HG03139 (cell line): ENCODE measurements at regions not wholly inside any gene's neighbourhood (a gene's known extent, or its start where the extent isn't known, plus 50 kb on each side); places are given as distances from the start of the nearest gene placed in this dataset.
"Not testable (repeated sequence)": the region's sequence is repeated elsewhere in the genome, so short reads cannot be mapped to it uniquely, and the experiment has no call there.

ENCODE experiments used
- ATAC-seq: cut with Tn5 transposase; IDR thresholded peaks from one replicate; pipeline ENCODE4 v1.9.1; 2021; ENCODE audit not compliant: unreplicated experiment

DNA sequence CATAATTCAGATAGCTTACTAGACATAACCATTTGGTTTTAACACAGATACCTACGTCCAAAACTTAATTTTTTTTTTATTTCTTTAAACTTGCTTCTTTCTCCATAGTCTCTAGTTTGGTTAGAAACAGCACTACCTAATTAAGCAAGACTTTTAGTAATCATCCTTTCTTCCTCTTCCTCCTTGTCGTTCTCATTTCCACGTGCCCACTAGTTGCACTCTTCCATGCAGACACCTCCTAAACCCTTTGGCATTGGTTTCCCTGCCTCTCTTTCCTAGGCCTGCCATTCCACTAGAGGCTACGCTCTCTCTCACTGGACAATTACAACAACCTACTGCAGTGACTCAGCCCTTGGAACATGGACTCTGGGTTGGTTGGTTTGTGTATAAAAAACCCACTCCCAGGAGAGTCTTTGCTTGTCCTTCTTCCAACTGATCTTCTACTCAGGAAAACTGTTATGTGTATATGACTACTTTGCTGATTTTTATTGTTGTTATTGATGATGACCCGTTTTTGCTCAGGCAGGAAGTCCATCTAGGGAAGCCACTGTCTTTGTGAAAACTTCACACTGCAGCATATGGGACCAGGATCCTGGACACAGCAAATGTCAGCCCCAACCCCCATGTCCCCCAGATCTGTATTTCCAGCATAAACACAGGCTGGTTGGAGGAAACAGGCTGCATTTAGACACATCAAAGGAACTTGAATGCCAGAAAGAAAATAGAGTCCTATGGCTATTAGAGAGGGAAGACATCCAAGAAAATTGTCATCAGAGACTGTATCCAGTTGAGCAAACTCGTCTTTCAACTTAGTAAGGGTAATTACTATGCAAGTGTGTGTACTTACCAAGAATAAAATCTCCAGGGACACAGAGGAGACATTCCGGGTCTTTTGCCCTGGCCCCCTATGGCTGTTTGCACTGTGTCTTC, 503.2 kb downstream of the GADD45G start:
- no peak for ATAC-seq

DNA sequence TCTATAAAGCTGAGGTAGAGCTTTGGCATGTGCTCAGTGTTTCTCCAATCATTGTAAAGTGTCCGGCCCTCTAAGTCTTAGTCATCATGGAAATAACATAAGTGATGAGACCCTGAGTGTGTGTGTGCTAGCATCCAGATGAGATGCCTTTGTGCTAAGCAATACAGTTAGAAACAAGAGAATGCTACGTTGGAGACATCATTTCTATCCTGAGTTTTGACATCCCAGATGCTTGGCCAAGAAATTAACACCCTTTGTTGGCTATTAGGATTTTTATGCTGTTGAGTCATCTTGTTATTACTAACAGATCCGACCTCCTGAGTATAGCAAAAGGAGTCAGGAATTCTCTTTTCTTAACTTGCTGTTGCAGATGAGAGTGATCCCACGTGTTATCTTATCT, 508.0 kb downstream of the GADD45G start:
- no peak for ATAC-seq

DNA sequence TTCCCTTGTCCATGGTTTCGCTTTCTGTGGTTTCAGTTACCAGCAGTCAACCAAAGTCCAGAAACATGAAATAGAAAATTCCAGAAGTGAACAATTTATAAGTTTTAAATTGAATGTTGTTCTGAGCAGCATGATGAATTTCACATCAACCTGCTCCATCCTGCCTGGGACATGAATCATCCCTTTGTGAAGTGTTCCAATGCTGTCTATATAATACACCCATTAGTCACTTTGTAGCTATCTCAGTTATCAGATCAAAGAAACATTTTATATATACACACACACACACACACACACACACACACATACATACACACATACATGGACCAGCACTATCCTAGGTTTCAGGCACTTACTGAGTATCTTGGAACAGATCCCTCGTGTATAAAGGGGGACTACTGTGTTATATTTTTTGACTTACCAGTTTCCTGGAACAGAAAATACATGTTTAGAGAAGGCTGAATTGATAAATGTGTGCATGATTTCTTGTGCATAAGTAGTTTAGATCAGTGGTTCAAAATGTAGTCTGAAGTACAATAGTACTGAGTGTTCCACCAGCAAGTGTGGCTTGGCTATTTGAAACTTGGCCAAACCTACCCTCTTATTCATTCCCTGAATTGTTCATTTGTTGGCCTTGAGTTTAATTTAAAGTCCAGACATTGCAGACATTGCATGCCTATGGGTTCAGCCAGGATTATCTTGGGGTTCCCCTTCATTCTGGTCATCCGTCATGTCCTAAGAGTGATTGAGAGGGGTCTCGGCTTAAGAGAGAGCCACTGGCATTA, 510.0 kb downstream of the GADD45G start:
- ATAC-seq: no peak

DNA sequence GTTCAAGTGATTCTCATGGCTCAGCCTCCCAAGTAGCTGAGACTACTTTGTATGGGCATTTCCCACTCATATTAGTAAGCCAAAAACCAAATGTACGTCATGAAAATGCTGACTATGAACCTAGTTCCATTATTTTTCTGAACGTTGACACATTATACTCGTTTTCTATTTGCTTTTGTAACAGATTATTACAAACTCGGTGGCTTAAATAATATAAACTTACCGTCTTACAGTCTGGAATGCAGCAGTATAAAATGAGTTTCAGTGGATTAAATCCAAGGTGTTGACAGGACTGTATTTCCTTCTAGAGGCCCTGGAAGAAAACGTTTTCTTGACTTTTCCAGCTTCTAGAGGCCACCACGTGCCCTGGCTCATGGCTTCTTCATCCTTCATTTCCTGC, 517.0 kb downstream of the GADD45G start:
- ATAC-seq: no peak

DNA sequence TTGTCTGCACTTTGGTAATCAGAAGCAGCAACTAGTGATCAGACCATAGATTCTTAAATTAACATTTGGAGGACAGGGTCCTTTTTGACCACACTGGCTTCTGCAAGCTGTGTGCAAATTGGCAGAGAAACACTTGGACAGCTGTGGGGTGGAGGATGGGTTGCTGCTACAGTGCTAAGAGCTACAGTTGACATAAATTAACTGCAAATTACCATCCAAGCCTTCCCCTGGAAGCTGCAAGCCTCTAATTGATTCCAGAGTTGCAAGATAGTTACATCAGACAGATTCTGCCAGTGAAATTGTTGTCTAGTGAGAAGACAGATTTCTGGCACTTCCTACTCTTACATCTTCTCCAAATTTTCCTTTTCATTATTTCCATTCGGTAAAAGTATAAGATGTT, 517.7 kb downstream of the DIRAS2 start:
- no peak for ATAC-seq

DNA sequence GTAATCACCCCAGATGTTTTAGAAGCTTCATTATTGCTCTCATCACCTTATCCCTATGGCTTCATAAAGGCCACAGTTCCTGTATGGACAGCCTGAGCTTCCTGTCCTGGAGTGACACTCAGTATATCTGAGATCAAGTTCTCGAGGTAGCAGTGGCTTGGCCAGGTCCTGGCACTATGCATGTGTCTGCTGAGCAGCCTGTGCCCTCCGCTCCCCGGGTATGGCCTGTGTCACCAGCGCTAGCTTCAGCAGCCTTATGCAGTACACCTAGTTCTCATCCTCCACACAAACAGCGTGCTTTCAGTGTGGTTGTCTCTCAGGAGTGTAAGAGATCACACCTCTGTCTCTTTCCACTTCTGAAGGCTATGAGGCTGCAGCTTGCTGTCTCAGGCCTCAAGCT, 514.7 kb downstream of the DIRAS2 start:
- ATAC-seq: no peak

DNA sequence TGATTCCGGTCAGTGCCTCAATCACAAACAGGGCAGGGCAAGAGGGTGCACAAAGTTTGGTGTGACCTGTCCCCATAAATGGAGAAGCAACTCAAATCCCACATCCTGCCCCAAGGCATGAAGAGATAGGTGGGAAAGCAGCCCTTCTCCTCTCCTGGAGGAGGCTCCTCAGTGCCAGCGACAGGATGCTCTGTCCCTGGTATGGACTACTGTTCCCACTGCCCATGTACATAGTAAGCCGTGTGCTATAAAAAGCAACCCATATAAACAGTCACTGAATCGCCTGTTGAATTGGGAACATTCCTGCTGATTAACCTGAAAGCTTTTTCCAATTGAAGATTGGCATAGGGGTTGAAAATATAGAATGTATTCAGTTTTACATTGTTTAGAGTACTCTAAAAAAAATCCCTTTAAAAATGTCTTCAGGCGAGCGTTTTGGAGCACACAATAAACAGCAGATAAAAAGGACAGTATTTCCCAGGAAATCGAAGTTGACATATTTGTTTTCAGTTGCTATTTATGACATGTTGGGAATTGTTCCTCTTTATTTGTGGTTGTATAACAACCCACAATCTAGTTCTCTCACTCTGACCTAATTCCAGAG, 513.9 kb downstream of the DIRAS2 start:
- ATAC-seq: no peak

DNA sequence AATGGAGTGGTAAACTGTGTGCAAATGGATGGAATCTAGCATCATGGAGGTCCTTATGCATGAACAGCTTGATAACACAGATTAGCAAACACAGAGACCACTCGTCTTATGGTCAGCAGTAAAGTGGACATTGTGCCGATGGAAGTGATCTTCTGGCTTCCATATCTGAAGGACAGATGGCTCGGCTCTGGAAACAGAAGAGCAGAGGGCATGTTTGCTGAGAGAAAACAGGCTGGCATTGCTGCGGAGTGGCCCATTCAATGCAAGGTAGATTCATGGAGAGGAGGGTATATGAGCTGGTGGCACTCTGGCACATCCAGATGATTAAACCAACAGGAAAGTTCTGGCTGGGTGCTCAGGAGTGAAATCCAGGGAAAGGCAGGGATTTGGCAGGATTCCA, 513.2 kb downstream of the DIRAS2 start:
- ATAC-seq: no peak

DNA sequence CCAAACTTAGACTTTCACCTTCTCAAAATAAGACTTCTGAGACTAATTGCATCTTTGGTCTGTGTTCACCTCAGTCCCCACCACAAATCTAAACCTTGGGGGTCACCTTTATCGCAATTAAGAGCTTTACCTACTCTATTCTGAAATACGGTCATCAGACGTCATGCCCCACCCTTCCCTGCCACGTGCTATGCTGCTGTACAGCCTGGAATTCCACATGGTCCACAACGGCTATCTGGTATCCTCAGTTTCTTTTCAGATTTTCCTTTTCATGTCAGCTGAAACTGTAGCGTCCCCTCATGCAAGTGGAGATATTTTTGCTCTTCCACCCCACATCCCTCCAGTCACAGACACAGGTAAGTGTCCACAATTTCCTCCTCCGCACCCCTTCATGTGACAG, 511.1 kb downstream of the DIRAS2 start:
- no peak for ATAC-seq

DNA sequence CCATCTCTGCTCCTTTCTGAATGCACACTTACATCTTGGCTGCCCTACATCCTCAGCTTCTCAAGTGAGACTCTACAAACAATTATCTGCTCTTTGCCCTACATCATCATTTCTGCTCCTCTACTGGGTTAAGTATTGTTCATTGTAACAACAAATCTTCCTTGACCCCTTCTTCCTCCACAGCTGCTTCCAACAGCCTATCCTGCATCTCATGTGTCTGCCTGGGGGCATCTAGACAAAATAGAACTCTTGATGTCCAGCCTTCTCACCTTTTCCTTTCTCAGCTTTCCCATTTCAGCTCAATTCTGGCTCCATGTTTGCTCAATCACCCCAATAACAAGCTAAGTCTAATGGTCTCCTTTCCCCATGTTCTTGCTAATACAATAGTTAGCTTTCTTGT, 509.8 kb downstream of the DIRAS2 start:
- no peak for ATAC-seq

DNA sequence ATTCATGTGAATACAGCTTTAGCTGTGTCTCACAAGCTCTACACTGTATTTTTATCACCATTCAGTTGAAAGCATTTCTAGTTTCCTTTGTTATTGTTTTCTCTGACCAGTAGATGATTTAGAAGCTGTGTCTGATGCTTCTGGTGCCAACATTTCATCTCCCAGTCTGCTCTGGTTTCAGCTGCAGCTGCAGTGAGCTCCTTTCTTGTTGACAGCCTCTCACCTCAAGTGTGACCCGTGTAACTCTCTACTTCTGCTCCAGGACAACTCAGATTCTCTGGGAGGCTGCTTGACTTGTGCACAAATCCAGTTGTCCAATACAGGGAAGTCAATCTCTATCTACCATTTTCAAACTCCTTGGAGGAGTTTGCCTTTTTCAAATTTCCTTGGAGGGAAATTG, 504.8 kb downstream of the DIRAS2 start:
- no peak for ATAC-seq

DNA sequence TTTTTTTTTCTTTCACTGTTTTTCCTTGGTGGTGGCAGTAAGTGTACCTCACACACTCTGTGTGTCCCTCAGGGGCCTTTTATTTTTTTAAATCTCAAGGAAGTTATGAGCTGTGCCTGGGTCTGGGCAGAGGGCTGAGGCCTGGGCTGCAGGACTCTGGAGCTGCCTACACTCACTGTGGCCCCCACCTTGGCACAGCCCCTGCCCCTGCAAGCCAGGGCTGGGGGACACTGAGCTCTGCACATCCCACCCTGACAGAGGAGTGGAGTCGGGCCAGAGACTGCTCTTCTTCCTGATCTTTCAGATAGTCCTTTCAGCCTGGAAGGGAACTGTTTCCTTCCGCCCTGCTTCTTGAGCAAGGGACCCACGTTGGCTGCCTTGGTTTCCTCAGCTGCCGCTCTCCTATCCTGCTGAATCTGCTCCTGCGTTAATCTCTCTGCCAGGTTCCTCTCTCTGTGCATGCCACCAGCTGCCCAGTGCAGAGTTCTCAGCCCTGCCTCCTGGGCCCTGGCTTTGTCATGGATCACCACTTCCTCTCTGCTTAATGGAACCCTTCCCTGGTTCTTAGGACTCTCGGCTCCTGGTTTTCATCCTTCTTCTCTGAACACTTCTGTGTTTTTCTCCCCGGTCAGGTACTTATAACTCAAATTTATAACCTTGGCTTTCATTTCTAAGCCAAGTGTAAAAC, 502.3 kb downstream of the DIRAS2 start:
- no peak for ATAC-seq

DNA sequence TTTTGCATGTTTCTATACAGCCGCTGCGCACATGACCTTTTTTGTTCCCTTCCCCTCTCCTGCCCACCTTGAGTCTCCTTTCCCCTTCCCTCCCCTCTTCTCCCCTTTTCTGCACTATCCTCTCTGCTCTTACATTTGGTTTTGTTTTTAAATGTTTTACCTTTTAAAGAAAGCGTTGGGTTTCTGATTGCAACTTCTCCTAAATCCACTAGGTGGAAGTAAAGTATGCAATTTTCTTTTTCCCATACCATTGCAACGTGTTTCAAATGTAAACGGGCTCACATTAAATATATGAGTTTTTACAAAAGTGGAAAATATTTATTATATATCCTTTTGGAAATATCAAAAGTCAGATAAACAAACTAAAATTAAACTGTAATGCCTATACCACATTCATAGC, 500.9 kb downstream of the DIRAS2 start:
- no peak for ATAC-seq

DNA sequence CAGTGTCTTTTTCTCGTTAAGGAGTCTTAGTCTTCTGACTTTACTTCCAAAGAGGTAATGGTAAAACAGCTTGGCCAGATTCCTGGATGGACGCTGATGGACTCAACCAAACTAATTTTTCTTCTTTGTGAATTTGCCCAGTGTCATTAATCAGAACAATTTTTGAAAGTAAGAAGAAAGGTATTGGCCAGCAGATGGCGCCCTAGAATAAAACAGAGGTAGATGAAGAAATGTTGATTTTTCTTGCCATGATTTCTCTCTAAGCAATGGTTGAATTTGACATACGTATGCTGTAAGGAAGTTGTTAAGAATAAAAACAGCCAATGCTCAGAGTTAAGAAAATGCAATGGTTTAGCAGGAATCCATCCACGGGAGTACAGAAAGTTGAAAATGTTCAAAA, 500.0 kb downstream of the DIRAS2 start:
- ATAC-seq: no peak

DNA sequence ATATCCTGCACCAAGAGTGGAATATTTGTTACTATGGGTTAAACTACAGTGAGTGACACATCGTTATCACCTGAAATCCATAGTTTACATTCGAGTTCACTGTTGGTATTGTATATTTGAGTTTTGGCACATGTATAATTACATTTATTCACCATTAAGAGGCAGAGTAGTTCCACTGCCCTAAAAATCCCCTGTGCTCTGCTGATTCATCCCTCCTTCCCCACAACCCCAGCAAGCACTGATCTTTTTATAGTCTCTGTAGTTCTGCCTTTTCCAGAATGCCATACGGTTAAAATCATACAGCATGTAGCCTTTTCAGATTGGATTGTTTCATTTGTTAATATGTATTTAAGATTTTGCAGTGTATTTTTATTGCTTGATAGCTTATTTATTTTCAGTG, 495.2 kb downstream of the DIRAS2 start:
- ATAC-seq: no peak

DNA sequence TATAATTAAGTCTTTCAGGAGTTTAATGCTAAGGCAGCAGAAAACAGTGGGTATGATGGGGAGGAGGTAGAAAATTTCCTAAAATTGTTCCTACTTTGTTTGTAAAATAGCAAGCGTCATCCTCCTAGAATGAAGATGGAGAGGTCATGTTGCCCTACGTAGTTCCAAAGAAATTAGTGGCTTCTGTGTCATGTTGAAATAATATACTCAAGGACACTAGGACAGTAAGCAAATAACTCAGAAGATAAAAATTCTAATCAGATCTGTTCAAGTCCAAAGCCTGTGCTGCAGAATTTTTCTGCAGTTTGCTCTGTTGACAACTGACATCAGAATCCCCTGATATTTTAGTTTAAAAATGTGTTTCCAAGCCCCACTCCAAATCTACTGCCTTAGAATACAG, 486.3 kb downstream of the DIRAS2 start:
- no peak for ATAC-seq

DNA sequence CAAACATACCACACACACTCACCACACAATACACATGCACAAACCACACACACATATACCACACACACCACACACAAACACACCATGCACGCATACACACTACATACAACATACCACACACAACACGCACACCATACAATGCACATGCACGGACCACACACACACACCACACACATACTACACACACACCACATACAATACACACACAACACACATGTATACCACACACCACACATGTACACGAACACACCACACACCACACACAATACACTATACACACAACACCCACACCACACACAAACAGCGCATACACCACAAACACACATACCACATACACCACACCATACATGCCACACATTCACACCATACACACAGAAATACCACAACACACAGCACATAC, 480.3 kb downstream of the DIRAS2 start:
- no peak for ATAC-seq

DNA sequence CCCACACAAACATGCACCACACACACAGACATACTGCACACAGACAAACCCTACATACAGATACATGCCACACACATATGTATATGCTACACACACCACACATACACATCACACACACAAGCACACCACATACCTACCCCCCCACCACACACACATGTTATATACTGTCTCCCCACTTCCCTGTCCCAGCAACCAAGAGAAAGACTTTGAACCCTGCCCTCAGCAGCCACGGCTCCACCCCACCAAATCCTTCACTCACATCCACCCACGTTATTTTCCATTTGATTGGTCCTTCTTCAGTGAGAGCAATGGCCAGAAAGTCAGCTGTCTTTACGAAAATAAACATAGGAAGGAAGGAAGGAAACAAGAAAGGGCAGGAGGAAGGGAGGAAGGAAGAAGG, 479.8 kb downstream of the DIRAS2 start:
- no peak for ATAC-seq

DNA sequence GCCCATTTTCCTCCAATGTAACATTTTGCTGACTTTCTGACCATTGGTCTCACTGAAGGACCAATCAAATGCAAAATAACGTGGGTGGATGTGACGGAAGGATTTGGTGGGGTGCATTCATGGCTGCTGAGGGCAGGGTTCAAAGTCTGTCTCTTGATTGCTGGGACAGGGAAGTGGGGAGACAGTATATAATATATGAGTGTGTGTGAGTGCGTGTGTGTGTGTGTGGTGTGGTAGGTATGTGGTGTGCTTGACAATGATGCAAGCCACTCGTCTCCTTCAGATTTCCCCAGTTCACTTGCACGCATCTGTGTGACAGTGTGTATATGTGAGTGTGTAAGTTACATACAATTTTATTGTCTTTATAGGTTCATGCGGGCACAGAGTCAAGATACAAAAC, 477.3 kb downstream of the DIRAS2 start:
- ATAC-seq: no peak

DNA sequence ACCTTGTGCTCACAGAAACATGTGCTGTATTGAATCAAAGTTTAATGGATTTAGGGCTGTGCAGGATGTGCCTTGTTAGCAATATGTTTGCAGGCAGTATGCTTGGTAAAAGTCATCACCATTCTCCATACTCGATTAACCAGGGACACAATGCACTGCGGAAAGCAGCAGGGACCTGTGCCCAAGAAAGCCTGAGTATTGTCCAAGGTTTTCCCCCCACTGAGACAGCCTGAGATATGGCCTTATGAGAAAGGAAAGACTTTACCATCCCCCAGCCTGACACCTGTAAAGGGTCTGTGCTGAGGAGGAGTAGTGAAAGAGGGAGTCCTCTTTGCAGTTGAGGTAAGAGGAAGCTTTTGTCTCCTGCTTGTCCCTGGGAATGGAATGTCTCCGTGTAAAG, 476.2 kb downstream of the DIRAS2 start:
- ATAC-seq: not testable (repeated sequence)

DNA sequence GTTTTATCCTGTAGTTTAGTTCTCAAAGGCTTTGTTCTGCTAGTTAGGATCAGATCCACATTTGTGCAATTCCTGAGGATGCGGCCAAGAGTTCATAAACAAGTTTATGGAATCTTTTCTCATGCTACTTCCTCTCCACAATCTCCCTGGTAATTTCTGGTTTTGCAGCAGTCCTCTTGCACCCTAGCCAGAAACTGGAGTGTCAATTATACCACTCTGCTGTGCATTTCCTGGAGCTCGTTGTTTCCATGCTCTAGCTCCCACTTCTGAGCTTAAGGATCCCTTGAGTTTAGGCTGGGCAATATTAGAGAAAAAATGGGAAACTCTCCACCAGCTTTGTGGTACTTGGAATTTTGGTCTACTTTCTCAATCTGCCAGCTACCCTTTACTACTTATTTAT, 474.7 kb downstream of the DIRAS2 start:
- ATAC-seq: no peak
